HG03342 (cell line): ENCODE measurements at regions not wholly inside any gene's neighbourhood (a gene's known extent, or its start where the extent isn't known, plus 50 kb on each side); places are given as distances from the start of the nearest gene placed in this dataset.
"Not testable (repeated sequence)": the region's sequence is repeated elsewhere in the genome, so short reads cannot be mapped to it uniquely, and the experiment has no call there.

Experiments
- ATAC-seq: cut with Tn5 transposase; IDR thresholded peaks from one replicate; pipeline ENCODE4 v1.9.1; 2021; ENCODE audit warnings: mild to moderate bottlenecking, moderate library complexity; ENCODE audit not compliant: unreplicated experiment

DNA sequence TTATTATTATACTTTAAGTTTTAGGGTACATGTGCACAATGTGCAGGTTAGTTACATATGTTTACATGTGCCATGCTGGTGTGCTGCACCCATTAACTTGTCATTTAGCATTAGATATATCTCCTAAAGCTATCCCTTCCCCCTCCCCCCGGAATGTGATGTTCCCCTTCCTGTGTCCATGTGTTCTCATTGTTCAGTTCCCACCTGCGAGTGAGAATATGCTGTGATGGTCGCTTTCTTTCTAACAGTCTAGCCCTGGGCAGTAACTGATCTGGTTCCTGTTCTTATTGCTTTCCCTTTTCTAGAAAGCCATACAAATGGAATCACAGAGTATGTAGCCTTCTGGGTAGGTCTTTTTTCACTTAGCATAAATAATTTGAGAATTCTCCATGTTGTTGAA is 311.1 kb upstream of the CNTNAP2 start:
- not testable (repeated sequence) for ATAC-seq

DNA sequence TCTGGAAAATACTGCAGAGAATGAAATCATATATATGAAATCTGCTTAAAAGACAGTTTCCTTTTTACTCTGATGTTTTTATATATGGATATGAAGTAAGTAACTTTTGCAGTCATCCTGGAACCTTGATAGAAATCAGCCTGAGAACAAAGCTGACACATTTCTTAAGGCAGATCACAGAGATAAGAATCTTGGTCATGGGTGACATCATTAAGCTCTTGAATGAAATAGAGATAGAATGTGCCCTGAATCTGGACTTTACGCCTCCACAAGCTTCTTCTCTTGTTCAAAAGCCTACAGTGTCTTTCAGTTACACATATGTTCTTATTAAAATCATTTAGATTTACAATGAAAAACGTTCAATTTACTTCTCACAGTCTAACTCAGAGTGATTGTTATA is 319.1 kb upstream of the CNTNAP2 start:
- ATAC-seq: no peak

DNA sequence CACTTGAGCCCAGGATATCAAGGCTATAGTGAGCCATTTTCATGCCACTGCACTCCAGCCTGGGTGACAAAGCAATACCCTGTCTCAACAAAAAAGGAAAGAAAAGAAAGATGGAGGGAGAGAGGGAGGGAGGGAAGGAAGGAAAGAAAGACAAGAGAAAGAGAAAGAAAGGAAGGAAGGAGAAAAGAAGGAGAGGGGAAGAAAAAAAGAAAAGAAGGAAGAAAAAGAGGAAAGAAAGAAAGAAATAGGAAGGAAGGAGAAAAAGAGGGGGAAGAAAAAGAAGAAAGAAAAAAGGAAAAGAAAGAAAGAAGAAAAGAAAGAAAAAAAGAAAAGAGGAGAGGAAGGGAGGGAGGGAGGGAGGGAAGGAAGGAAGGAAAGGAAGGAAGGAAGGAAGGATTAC is 321.5 kb upstream of the CNTNAP2 start:
- ATAC-seq: no peak

DNA sequence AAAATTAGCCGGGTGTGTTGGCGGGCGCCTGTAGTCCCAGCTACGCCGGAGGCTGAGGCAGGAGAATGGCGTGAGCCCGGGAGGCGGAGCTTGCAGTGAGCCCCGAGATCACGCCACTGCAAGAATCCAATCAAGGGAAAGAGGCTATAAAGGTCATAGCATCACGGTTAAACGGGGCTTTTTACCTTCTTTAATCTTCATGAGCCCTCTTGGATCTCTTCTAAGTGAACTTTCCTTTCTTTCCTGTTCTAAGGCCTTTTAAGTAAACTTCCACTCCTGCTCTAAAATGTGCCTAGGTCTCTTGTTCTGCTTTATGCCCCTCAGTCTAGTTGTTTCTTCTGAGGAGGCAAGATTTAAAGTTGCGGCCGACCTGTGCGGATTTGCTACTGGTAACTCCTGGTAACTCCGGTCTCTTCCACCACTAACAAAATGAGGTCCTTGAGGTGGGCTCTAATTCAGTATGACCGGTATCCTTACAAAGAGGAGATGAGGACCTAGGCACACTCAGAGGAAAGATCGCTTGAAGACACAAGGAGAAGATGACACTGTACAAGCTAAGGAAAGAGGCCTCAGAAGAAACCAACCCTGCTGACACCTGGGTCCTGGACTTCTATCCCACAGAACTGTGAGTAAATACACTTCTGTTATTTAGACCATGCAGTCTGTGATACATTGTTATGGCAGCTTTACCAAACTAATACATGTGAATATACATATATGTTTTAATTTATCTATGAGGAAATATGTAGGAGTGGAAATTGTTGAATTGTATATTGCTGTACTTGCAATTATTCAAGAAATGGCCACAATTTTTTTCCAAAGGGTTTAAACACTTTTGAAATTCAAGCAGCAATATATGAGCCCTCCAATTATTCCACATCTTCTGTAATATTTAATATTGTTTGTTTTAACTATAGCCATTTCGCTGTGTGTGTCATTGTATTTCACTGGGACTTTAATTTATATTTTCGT is 331.5 kb upstream of the CNTNAP2 start:
- ATAC-seq: no peak

DNA sequence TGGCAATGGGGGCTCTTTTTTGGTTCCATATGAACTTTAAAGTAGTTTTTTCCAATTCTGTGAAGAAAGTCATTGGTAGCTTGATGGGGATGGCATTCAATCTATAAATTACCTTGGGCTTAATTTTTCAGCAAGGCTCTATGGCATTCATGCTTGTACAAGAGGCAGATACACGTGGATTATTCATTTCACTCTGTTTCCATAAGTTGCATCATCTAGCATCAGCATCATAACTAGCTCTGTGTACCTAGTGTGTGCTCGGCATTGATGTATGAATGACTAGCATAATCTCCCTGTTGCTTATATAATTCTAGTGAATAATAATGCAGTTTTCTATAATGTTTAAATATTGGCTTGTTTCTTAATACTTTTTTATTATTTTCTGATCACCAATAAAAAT is 335.2 kb upstream of the CNTNAP2 start:
- not testable (repeated sequence) for ATAC-seq

DNA sequence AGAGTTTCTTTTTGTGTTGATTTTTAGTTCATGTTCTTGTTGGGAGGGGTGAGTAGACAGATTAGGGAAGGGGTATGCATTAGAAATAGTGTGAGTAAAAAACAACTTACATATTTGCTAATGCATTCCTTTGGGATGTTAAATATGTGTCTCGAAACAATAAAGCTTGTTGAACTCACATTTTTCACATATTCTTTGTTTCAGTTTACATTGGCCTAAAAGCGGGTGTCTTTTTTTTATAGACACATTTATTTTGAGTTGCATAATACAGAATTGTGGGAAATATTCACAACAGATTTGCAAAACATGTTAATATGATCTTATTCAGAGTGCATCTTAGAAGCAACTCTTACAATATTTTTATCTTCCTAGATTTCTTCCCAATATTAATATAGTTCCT is 337.5 kb upstream of the CNTNAP2 start:
- ATAC-seq: no peak

DNA sequence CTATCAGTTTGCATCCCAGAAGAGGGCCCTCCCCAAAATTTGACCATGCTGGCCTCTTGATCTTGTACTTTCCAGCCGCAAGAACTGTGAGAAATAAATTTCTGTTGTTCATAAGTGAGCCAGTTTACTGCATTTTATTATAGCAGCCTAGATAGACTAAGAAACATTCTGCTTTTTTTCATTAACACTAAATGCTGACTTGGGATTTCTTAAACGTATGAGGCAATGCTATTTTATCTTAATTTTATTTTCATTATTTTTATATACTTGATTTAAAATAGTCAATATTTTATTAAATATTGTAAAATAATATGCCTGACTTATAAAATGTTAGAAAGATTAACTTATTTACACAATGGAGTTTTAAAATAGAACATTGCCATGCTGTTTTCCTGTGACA is 341.8 kb upstream of the CNTNAP2 start:
- no peak for ATAC-seq

DNA sequence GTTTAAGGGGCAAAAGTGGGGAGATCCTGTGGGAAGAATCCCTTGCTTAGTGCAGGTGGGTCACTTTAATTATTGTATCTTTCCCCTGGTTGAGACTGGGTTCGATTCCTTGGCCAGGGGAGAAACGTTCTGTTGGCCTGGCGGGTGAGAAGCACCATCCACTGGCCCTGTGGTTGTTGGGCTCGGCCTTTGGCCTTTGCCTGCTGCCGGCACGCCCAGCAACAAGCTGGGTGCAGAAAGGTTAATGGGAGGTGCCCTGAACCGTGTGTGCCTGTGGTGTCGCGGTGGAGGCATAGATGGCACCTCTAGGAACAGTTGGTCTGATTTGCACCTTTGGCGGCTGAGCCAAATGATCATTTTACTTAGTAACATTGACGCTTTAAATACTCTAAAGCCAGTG is 363.6 kb upstream of the CNTNAP2 start:
- no peak for ATAC-seq

DNA sequence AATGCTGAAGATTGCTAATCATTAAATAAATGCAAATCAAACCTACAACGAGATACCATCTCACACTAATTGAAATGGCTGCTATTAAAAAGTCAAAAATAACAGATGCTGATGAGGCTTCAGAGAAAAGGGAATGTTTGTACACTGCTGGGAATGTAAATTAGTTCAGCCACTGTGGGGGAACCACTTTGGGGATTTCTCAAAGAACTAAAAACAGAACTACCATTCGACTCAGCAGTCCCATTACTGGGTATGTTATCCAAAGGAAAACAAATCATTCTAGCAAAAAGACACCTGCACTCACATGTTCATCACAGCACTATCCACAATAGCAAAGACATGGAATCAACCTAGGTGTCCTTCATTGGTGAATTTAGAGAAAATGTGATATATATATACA is 379.0 kb upstream of the CNTNAP2 start:
- no peak for ATAC-seq

DNA sequence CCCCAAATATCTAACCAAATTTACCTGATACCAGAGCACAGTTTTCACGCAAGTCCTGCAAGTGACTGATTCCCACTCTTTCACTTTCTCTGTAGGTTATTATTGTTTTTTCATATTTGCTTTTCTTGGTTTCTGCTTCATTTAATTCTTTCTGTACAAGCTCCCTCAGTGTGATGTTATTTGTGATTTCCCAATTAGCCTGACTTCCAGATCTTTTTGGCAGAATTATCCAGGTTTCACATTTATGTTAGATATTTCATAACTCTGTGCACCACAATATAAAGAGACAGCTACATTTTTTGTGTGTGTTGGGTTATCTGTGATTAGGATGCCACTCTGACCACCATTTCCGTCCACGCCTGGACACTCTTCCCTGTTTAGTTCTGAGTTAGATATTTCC is 381.5 kb upstream of the CNTNAP2 start:
- no peak for ATAC-seq

DNA sequence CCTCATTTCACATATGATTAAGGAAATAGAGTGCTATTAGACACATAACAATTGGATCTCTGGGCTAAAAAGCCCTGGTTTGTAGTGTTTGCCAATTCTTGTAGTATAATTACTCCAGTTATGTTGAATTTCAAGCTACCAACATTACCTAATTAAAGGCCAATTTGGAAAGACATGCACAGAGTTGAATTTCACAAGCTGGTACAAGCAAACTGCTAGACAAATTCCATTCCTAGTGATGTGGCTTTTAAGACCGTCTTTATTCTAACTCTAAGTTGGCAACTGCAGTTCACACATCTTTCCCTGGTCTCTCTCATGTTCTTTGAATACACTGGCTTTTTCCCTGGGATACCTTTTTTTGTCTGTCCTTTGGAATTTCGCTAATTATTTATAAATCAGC is 384.1 kb upstream of the CNTNAP2 start:
- ATAC-seq: no peak

DNA sequence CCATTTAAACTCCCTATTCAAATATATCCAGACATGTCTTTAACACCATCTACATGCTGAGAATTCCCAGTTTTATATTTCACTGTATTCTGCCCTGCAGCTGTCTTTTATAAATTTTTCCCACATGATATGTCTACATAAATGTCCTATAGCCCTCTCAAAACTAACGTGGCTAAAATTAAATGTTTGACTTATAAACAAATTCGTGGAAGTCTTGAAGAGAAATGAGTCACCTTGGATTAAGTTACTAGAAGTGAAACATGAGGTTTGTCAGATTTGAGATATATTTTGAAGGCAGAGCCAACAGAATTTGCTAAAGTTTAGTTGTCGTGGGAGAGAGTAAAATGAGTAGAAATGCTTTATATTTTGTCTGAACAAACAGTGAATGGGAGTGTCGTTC is 386.9 kb upstream of the CNTNAP2 start:
- ATAC-seq: no peak

DNA sequence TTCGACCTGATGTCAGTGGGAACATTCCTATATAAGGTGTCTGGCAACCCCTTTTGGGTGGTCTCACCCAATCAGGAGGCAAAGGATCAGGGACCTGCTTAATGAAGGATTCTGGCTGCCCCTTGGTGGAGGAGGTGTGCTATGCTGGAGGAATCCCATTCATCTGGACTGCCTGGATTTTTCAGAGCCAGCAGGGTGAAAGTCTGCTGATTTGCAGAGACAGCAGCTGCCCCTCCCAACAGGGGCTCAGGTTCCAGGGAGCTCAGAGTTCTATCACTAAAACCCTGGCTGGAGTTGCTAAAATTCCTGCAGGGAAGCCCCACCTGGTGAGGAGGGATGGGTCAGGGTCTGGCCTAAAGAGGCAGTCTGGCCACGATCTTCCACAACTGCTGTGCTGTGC is 398.5 kb upstream of the CNTNAP2 start:
- ATAC-seq: no peak

DNA sequence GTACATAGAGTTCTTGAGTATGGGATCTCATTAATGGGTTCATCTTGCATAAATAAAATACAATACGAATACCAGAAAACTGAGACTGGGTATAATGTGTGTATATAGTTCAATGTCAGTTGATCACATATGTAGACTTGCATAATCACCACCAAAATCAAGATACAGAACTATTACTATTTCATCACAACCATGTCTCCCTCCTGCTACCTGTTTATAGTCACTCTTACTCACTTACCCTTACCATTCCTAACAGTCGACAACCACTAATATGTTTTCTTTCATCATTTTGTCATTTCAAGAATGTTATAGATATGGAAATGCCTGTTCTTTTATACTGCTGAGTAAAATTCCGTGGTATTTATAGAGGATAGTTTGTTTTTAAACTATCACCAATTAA is 416.1 kb upstream of the CNTNAP2 start:
- ATAC-seq: no peak

DNA sequence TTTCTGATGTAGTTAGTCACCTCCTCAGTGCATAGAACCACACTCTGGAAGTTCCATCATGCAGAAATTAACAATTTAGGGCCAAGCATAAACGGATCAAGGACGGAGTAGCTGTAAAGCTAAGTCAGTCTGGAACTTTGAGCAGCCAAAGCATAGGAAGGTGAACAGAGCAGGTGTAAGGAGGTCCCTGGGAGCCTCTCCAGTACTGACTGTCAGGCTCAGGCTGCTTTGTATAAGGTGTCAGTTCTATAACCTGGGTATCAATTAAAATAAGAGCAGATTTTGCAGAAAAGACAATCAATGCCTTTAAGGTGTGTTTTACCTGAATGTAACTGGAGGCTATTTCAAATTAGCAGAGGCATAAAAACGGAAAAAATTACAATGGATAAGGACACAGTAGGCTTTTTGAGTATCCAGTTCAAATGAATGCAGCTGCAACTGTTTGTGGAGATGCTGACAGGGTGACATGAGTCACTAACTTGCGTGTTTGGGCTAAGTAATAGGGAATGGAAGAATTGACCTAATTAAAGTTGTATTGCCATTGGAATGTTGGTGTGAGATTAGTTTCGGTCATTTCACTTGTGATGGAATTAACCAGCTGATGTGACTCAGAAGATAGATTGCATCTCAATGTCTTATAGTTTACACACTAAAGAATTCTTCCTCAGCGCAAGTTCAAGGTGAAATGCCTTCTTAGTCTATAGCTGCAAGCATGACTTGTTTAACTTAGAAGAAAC is 417.9 kb upstream of the CNTNAP2 start:
- no peak for ATAC-seq

DNA sequence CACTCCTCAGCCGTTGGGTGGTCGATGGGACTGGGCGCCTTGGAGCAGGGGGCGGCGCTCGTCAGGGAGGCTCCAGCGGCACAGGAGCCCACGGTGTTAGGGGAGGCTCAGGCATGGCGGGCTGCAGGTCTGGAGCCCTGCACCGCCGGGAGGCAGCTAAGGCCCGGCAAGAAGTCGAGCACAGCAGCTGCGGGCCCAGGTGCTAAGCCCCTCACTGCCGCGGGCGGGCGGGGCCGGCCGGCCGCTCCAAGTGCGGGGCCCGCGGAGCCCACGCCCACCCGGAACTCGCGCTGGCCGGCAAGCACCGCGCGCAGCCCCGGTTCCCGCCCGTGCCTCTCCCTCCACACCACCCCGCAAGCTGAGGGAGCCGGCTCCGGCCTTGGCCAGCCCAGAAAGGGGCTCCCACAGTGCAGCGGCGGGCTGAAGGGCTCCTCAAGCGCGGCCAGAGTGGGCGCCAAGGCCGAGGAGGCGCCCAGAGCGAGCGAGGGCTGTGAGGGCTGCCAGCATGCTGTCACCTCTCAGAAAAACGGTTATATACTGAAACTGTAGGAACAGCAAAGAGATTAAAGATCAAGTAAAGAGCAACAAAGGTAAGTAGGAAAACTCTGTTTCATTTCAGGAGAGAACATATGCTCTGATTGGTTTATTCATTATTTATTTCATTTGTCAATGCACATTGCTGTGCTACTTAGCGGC is 419.0 kb upstream of the CNTNAP2 start:
- ATAC-seq: not testable (repeated sequence)

DNA sequence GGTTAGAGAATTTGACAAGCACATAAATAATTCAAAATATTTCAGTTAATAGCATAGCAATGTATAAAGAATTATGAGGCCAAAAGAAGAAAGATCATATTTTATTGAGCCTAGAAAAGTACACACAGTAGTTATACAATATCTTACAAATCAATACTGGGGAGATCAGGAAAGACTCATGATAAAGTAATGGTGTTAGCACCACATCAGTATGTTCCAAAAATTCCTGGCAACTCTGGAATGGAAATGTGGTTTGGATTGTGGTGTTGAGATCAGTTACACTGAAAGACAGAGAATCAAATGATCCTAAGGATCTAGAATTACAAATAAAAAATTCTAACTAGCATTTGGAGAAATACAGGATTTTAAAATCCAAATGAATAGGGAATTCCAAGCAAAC is 420.5 kb upstream of the CNTNAP2 start:
- ATAC-seq: no peak

DNA sequence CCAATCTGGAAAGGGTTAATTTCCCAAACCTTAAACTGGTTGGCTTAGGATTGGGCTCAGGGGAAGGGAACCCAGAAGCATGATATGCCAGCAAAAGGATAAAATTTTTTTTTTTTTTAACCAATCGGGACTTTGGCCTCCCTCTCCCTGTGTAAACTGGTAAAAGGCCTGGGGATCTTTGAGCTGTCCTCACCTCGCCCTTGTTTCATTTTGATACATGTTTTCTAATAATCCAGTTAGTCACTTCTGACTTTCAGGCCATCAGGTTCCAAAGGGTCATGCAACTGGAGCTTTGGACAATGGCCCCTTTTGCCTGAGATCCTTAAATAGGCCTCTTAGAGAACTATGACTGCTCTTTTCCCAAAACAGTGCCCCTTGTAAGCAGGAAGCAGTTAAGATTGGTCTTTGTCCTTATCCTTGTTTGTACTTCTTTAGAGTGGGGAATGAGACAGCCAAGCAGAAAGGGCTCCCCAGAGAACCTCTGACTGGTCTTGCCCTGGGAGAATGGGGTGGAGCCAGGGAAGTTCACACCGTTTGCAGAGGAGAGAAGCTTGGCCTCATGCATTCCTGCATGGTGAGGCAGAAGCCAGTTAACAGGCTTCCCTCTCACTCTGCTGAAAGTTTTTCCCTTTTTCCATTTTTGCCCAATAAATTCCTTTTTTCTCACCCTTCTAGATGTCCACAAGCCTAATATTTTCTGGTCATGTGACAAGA is 424.2 kb upstream of the CNTNAP2 start:
- ATAC-seq: no peak

DNA sequence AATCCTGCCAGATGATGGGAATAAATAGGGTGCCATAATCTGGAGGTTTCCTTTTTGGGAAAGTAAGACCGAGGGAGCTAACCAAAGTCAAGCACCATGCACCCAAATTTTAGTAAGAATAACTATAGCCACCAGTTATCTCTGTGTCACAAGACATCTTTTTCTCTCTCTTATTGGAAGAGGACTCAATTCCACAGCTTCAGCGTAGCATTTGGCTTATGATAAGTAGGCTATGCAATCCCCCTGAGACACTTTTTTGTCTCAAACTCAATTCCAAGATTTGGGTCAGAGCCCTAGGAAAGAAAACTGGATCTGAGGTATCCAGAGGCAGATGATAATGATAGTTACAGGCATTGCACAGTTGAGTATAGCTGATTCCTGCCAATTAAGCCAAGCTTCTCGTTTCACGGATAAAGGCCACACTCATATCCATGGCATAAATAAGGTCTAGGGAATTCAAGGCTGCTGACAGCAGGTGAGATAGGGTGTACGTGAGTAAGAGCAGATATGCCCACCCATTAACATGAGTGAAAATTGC is 425.2 kb upstream of the CNTNAP2 start:
- no peak for ATAC-seq

DNA sequence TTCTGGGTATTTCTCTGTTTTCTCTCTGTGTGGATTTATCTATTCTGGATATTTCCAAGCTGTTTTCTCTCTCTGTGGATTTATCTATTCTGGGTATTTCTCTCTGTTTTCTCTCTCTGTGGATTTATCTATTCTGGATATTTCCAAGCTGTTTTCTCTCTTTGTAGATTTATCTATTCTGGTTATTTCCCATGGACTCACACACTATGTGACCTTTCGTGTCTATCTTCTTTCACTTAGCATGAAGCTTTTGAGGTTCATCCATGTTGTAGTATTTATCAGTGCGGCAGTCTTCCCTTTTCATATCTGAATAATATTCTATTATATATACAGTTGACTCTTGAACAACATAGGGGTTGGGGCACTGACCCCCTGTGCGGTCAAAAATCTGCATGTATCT is 435.0 kb upstream of the CNTNAP2 start:
- ATAC-seq: no peak

DNA sequence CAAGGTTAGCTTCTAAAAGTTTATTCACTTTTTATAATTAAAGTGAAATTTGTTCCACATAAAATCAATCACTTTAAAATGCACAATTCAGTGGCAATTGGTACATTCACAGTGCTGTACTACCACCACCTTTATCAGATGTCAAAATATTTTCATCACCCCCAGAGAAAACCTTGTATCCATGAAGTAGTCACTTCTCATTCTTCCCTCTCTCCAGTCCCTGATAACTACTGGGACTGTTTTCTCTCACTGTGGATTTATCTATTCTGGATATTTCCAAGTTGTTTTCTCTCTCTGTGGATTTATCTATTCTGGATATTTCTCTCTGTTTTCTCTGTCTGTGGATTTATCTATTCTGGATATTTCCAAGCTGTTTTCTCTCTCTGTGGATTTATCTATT is 435.4 kb upstream of the CNTNAP2 start:
- ATAC-seq: no peak
